ENCODE measurements at regions not wholly inside any gene's neighbourhood (a gene's known extent, or its start where the extent isn't known, plus 50 kb on each side); places are given as distances from the start of the nearest gene placed in this dataset.

- TF ChIP-seq, protein P1, sequence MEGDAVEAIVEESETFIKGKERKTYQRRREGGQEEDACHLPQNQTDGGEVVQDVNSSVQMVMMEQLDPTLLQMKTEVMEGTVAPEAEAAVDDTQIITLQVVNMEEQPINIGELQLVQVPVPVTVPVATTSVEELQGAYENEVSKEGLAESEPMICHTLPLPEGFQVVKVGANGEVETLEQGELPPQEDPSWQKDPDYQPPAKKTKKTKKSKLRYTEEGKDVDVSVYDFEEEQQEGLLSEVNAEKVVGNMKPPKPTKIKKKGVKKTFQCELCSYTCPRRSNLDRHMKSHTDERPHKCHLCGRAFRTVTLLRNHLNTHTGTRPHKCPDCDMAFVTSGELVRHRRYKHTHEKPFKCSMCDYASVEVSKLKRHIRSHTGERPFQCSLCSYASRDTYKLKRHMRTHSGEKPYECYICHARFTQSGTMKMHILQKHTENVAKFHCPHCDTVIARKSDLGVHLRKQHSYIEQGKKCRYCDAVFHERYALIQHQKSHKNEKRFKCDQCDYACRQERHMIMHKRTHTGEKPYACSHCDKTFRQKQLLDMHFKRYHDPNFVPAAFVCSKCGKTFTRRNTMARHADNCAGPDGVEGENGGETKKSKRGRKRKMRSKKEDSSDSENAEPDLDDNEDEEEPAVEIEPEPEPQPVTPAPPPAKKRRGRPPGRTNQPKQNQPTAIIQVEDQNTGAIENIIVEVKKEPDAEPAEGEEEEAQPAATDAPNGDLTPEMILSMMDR (conservative IDR thresholded peaks at IDR 0.05; ENCODE audit: low read depth, low read length): no peak
- TF ChIP-seq EZH2 (IDR thresholded peaks at IDR 0.05; ENCODE audit: low read length, unreplicated experiment) (no peak), EZH2phosphoT487 (IDR thresholded peaks at IDR 0.05; ENCODE audit: borderline replicate concordance, low read length) (no peak)
These were observed 410.6 kb downstream of the DAD1 start for GRCh38 chr14:22178333-22178839.
